Stimulated activated CD8-positive, alpha-beta memory T cell treated with anti-CD3 and anti-CD28 coated beads, Interleukin-7, amount 100 ng/mL, for 48 hours (primary cell): ENCODE measurements at regions not wholly inside any gene's neighbourhood (a gene's known extent, or its start where the extent isn't known, plus 50 kb on each side); places are given as distances from the start of the nearest gene placed in this dataset.
"Not testable (repeated sequence)": the region's sequence is repeated elsewhere in the genome, so short reads cannot be mapped to it uniquely, and the experiment has no call there.

Experiments used
- DNase-seq, 2 donors: peaks; one replicate each; pipeline ENCODE4 v3.0.0-alpha.2; 2020; ENCODE audit warnings: low read depth in 1 of 2; ENCODE audit errors: extremely low read depth in 1 of 2

DNA sequence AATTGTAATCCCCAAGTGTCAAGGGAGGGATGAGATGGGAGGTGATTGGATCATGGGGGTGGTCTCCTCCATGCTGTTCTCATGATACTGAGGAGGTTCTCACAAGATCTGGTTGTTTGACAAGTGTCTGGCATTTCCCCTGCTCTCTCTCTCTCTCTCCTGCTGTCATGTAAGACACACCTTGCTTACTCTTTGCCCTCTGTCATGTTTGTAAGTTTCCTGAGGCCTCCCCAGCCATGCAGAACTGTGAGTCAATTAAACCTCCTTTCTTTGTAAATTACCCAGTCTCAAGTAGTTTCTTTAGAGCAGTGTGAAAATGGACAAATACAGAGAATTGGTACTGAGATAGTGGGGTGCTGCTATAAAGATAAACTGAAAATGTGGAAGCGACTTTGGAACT lies 207.9 kb downstream of the HINT1 start:
- no peak for DNase-seq

DNA sequence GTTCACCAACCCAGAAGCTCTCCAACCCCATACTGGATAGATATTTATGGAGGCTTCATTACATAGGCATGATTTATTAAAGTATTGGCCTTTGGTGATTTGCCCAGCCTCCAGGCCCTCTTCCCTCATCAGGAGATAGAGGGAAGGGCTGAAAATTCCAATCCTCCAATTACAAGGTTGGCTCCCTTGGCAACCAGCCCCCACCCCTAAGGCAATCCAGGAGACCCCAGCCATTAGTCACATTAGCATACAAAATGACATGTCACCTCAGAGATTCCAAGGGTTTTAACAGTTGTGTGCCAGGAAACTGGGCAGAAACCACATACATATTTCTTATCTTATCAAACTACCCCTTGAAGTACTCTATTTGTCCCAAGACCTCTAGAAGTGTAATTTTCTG lies 210.0 kb downstream of the HINT1 start:
- no peak for DNase-seq

DNA sequence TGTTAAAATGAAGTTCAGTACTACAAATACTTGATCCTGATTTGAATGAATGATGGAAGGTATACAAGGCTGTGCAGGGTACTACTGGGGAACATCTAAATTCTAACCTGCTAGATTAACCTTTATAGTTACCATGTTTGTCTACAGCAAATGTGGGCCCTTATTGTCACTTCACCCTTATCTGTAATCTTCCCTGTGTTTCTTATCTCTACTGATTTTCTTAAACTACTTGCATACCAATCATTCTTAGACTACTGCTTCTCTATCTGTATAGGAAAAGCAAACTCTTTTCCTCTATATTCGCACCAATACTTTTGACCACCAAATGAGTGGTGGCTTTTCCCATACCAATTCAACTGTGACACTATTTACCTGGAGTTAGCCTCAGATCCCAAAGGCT lies 210.7 kb downstream of the HINT1 start:
- no peak for DNase-seq

DNA sequence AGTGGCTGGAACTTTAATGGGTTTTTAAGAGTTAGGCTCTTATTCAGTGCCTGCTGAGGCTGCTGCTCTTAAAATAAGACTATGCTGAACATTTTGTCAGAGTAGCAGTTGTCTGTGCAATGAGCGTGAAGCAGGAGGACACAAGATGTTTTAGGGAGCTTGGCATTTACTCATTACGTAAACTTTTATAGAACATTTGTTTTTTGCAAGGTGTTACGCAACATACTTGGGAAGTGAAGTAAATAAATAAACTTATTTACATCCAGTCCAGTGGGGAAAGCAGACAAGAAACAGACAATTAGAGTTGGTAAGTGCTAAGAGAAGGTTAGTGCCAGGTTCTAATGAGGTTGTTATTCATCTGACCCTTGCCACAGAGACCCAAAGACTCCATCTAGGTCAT lies 226.0 kb downstream of the HINT1 start:
- DNase-seq, result no peak

DNA sequence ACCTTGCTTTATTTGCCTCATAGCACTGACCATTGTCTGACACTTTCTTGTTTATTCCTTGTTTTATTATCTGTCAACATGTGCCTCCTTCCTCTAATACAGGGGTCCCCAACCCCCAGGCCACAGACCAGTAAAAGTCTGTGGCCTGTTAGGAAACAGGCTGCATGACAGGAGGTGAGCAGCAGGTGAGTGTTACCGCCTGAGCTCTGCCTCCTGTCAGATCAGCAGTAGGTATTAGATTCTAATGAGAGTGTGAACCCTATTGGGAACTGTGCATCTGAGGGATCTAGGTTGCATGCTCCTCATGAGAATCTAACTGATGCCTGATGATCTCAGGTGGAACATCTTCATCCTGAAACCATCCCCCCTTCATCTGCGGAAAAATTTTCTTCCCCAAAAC lies 228.0 kb downstream of the HINT1 start:
- no peak for DNase-seq

DNA sequence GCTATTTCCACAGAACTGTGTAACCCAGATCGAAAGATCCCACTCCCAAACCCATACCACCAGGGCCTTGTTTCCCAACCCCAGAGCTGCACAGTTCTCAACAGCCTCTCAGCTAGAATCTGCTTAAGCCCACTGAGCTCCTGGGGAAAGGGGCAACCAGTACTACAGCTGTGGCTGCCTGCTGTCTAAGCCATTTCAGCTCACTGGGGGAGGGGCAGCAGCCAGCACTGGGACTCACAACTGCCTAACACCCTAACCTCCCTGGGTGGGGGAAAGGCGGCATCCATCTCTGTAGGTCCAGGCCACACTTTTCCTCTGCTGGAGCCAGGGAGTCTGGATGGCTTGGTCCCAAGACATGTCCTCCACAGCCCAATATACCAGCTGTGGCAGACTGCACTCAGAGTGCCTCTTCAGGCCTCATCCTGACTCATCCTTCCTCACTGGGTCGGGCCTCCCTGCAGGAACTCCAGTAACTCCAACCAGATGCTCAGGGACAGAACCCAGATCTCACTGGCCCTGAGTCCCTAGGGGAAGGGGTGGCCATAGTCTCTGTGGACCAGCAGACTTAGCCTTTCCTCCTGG lies 241.4 kb downstream of the HINT1 start:
- DNase-seq, result no peak

DNA sequence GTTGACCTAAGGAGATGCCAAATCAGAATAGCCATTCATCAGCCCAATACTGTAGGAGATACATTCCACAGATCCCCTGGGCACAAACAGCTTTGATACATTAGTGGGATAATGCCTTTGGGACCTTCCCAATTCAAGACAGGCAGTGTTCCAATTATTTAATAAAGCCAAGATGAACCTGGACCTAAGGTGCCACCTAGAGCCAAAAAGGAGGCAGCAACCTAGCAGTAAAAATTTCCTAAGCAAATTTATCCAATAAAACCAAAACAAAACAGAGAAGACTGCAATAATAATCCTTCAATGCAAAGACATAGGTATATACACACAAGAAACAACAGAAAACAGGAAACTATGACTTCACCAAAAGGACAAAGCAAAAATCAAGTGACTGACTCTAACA lies 253.0 kb downstream of the HINT1 start:
- DNase-seq, result no peak

DNA sequence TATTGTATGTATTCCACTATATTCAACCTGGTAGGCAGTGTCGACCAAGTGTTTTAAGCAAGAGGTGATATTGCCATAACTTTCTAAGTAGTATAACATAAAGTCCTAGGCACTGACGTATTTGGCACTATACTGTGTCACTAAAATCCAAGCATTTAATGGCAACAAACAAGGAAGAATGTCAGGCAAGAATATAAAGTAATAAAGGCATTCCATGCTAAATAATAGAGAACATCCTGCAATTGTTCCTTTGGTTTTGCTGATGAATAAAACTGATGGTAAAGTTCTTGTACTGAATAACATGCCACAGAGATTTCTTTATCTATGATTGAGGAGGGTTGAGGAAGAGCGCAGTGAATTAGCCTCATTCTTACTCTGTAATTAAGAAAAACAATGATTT lies 256.9 kb downstream of the HINT1 start:
- no peak for DNase-seq

DNA sequence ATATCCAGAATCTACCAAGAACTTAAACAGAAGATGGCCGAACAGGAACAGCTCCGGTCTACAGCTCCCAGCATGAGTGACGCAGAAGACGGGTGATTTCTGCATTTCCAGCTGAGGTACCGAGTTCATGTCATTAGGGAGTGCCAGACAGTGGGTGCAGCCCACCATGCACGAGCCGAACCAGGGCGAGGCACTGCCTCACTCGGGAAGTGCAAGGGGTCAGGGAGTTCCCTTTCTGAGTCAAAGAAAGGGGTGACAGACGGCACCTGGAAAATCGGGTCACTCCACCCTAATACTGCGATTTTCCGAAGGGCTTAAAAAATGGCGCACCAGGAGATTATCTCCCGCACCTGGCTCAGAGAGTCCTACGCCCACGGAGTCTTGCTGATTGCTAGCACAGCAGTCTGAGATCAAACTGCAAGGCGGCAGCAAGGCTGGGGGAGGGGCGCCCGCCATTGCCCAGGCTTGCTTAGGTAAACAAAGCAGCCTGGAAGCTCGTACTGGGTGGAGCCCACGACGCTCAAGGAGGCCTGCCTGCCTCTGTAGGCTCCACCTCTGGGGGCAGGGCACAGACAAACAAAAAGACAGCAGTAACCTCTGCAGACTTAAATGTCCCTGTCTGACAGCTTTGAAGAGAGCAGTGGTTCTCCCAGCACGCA lies 267.4 kb downstream of the HINT1 start:
- DNase-seq, result not testable (repeated sequence)

DNA sequence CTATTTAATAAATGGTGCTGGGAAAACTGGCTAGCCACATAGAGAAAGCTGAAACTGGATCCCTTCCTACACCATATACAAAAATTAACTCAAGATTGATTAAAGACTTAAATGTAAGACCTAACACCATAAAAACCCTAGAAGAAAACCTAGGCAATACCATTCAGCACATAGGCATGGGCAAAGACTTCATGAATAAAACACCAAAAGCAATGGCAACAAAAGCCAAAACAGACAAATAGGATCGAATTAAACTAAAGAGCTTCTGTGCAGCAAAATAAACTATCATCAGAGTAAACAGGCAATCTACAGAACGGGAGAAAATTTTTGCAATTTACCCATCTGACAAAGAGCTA lies 267.9 kb downstream of the HINT1 start:
- not testable (repeated sequence) for DNase-seq

DNA sequence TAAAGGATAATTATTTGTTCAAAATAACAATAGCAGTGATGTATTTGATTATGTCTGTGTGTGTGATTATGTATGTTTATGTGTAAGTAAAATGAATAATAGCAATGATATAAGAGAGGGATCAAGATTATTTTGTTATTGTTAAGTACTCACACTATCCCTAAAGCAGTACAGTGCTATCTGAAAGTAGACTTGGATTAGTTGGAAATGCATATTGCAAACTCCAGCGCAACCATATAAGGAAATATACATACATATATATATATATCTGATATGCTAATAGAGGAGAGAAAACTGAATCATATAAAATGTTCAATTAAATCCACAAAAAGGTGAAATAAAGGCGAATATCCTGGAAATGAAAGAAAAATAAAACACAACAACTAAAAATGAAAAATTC lies 268.4 kb downstream of the HINT1 start:
- DNase-seq, result no peak

DNA sequence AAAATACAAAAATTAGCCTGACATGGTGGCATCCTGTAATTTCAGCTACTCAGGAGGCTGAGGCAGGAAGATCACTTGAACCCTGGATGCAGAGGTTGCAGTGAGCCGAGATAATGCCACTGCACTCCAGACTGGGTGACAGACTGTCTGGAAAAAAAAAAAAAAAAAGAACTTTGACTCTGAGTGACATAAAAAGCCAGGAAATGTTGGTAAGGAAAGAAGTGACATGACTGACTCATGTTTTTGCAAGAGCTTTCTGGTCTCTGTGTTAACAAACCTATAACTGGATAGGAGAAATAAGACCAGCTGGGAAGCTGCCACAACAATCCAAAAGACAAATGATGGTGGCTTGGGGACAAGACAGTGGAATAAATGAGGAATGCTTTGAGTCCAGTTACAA lies 272.1 kb downstream of the HINT1 start:
- no peak for DNase-seq

DNA sequence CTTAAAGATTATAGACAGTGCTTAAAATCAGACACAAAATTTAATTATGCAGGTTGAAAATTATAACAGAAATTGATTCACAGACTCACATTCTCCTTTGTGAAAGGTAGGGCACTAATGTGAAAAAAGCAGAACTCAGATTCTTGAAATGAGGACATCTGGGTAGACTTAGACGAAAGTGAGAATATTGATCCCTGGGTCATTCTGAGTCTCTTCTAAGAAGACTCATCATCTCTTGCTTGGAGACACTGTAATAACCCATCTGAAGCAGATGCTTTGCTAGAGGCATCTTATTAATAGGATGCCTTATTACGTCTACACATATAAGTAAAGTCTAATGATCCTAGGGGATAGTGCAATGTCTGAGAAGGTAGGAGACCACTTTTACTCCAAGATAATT lies 274.4 kb downstream of the HINT1 start:
- no peak for DNase-seq

DNA sequence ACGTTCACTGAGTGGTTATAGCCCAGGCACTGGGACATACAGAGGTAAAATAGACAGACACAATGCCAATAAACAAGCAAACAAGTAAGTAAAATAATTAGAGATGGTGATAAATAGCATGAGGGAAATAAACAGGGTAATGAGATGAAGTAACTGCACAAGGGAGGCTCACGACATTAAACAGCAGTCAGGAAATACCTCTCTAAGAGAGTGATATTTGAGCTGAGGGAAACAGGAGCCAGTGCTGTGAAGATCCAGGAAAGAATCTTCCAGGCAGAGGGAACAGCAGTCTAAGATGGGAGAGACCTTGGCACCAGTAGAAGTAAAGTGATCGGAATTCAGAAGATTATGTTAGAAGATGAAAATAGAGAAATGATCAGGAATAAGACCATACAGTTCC lies 279.4 kb downstream of the HINT1 start:
- no peak for DNase-seq

DNA sequence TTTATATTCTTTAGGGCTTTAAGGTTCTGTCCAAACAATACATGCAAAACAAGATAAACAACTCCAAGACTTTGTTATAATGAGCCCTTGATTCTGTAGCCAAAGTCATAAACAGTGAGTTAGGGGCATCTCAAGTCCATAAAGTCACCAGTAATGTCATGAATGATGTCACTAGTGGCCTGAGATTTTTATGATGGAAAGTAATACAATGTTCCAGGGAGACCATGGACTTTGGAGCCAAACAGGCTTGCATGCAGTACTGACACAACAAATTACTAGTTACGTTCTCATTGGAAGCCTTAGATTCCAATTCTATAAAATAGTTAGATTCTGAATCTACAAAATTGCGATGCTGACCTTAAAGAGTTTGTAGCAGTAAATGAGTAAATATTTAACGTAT lies 280.0 kb downstream of the HINT1 start:
- DNase-seq, result no peak

DNA sequence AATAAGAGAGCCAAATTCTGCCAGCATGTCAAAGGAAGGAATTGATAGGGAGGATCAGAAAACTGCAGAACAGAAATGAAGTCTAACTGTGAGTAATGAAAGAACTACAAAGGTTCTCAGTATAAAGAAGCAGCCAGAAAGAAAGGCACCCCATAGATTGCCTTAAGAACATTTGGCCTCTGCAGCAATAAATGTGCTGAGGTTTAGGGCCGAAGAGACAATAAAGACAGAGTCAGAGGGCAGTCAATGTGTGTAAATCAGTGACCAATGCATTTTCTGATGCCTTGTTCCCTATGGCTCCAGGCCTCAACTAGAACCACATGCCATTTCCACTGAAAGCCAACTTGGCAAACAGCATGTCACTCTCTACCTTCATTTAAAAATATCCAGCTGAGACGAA lies 281.0 kb downstream of the HINT1 start:
- DNase-seq, result no peak

DNA sequence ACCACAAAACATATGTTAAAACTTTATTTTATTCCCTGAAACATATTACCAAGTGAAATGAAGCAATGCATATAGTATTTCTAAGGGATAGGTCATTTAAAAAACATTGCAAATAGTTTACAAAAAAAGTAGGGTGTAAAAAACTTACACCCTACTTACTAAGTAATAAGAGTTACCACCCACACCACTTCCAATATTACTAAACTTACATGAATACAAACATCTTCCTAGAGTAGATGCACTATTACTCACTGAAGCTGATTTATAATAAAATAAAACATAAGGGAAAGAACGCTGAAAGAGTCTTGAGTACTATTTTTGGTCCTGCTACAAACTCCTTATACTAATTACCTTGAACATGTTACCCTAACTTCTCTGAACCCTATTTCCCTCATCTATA lies 289.4 kb downstream of the HINT1 start:
- DNase-seq, result no peak

DNA sequence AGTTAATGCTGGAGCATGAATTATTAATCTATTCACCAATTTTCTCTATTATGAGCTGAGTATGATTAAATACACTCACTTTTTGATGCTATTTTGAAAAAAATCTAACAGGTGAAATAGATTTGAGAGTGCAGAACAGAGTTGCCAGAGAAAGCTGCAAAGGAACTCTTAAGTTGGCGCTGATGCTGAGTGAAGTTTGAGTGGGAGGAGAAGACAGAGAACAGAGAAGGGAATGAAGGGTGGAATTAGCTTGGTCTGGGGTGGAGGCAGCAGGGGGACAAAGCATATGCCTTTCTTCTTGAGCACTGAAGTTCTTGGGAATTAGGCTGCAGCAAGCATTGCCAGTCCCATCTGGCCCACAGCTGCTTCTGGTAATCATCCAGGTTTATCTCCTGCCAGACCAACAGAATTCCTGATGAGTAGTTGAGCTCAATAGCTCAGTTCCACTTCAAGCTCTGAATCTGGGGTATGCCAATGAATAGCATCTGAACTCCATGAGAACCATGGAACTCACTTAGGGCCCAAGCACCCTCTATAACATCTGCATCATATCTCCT lies 290.1 kb downstream of the HINT1 start:
- no peak for DNase-seq

DNA sequence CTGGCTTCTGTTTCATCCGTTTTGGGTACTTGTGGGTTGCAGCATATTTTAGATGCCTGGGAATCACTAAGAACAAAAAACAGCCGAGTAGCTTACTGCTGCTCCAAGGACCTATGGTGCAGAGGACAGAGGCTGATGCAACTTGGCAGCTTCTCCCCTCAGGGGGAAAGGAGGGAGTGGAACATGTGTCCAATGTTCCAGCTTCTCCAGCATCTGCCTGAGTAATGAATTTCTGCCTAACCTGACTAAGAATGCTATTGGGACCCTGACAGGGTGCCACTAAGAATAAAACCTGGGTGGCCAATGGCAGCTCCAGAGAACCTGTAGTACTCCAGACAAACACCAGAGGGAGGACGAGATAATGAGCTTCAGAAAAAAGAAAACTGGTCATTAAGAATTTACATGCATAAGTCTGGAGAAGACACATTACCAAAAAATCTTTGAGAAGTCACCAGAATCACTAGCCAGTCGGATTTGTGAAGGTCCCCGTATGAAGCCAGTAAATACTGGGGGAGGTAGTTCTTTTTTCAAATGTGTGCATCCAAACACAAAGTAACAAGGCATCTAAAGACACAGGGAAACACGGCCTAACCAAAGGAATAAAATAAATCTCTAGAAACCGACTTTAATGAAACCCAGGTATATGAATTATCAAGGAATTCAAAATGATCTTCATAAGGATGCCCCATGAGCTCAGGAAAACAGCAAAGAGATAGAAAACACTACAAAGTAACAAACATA lies 293.5 kb downstream of the HINT1 start:
- no peak for DNase-seq

DNA sequence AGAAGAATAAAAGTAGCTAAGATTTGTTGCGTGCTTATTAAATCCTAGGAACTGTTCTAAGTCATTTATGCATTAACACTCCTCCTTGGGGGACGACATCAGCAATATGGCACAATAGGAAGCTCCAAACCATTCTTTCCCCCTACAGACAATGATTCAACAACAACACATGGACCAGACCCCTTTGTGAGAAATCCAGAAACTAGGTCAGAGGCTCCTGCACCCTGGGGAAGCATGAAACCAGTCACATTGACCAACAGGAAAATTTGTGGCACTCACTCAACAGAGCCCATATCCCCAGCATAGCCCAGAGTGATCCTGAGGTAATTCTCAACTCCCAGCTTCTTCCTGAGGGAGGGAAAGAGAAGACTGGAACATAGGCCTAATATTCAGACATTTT lies 294.4 kb downstream of the HINT1 start:
- DNase-seq, result no peak

DNA sequence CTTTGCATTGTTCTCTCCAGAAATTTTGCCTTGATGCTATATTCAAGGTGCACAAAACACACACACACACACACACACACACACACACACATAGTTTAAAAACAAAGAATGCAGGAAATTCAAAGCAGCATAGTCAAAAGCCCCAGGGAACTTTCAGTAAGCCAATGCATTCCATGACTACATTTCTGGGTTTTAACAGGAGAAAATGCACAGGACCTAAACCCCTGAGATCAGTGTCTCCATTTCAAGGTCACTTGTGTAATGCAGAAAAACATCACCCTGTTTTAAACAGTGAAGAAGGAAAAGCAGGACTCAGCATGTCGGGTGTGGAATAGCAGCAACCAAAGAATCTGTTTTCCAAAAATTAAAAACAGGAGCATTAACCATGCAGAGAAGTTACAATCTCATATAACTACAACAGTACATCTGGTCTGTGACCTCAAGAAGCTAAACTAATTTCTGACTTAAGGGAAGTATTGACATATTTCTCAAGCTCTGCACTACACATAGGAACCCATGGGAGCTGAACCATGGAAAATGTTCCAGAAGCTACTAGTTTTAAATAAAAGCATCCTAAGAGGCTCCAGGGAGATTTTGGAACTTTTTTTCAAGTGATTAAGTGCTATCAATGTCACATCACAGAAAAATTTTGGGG lies 296.7 kb downstream of the HINT1 start:
- DNase-seq, result no peak
